CD4-positive, alpha-beta T cell treated with Interleukin-15 for 1 hour (primary cell): ENCODE measurements at regions not wholly inside any gene's neighbourhood (a gene's known extent, or its start where the extent isn't known, plus 50 kb on each side); places are given as distances from the start of the nearest gene placed in this dataset.
"Not testable (repeated sequence)": the region's sequence is repeated elsewhere in the genome, so short reads cannot be mapped to it uniquely, and the experiment has no call there.

Experiments used
- DNase-seq: peaks from one replicate; pipeline ENCODE4 v3.0.0-alpha.2; 2020

DNA sequence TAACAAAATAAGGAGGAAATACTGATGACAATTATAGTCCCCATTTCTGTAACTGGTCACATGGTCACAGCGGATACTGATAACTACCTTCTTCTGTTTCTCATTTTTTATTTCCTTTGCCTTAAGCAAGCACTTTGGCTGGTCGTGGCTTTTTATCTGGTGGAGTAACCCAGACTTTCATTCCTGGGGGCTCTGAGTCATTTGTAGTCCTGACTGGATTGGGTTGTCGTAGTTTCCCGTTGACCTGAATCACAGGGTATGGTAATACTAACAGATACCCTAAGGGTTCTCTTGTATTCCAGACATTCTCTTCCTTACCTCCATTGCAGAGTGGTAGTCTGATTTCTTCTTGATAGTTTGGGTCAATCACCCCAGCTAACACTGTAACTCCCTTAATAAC lies 500.3 kb upstream of the ADGRB3 start:
- DNase-seq = no peak

GRCh38 chr6:68128211-68128610 lies 506.9 kb upstream of the ADGRB3 start:
- DNase-seq = no peak

DNA sequence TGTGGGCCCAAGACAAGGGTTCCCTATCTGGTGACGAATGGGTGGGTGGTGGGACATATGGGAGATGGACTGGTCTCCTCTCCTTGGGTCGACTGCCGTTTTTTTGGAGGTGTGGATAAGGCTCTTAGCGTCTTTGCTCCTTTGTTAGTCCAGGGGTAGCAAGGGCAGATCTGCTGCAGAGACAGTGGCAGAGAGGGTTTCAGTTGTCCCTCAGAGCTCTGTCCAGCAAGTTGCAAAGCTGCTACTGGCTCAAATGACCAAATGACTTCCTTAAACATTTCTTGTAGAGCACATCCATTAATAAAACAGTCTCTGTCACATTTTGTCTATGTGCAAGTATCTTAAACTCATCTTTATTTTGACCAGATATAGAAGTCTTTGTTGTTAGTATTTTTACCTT lies 508.0 kb upstream of the ADGRB3 start:
- DNase-seq = no peak

- no peak for DNase-seq
Observed at GRCh38 chr6:68126089-68126749, 508.9 kb upstream of the ADGRB3 start.

DNA sequence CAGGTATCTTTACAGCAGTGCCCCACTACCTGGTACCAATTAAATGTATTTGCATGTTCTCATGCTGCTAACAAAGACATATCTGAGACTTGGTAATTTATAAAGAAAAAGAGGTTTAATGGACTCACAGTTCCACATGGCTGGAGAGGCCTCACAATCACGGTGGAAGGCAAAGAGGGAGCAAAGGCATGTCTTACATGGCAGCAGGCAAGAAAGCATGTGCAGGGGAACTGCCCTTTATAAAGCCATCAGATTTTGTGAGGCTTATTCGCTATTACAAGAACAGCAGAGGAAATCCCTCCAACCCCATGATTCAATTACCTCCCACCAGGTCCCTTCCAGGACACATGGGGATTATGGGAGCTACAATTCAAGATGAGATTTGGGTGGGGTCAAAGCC lies 512.1 kb upstream of the ADGRB3 start:
- not testable (repeated sequence) for DNase-seq

- no peak for DNase-seq
Observed at GRCh38 chr6:68122032-68122431, 513.0 kb upstream of the ADGRB3 start.

DNA sequence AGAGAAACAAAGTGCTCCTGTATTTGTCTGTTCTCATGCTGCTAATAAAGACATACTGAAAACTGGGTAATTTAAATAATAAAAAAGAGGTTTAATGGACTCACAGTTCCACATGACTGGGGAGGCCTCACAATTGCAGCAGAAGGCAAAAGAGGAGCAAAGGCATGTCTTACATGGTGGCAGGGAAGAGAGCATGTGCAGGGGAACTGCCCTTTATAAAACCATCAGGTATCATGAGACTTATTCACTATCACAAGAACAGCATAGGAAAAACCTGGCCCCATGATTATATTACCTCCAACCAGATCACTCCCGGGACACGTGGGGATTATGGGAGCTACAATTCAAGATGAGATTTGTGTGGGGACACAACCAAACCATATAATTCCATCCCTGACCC lies 514.1 kb upstream of the ADGRB3 start:
- not testable (repeated sequence) for DNase-seq

DNA sequence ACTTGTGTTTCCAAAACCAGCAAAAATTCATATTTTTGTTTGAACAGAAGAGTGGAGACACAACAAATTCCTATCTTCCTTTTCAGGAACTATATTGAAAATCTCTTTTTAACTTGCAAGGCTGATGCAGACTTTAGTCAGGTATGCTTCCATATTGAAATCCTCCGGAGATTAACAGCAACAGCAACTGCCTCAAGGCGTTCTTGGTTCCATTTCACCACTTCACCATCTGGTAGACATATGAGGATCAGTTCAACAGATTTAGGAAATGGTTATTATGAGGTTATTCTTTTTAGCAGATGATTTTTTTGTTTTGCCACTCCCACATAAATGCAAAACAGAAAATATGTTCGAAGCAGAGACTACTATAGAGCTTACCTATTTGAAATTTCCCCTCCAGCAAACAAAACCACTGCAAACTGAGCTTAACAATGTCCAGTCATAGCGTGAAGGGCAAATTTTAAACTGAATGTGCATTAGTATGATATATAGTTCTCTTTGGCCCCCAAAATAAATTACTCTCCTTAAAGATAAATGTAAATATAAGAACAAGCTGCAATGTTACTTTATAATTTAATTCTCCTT lies 520.5 kb upstream of the ADGRB3 start:
- DNase-seq = no peak

- no peak for DNase-seq
Observed at GRCh38 chr6:68108233-68108835, 526.7 kb upstream of the ADGRB3 start.

- no peak for DNase-seq
Observed at GRCh38 chr6:68094070-68094469, 541.0 kb upstream of the ADGRB3 start.

DNA sequence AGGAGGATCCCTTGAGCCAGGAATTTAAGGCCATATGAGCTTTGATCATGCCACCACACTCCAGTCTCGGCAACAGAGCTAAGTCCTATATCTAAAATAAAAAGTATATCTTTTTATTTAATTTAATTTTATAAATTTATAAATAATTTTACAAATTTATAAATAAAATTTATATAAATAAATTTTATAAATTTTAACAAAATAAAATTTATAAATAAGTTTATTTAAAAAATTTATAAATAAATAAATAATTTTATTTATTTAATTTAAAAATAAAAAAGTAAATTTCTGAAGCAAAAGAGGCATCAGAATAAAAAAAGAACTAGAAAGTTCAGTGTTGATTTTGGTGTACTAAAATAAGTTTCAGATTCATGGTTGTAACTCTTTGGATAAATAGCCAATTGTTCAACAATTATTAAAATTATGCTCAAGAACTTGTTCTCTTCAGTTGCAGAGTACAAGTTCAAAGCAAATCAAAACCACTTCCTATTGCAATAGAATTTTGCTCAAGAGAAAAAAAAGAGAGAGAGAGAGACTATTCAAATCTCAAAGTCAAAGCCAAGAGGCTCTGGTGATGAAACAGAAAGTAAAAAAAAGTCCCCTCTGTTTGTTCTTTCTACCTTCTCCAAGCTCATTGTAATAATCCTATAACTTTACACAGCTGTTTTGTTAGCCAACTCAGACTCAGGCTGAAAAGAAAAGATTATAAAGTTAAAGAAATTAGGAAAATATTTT lies 547.5 kb upstream of the ADGRB3 start:
- no peak for DNase-seq

DNA sequence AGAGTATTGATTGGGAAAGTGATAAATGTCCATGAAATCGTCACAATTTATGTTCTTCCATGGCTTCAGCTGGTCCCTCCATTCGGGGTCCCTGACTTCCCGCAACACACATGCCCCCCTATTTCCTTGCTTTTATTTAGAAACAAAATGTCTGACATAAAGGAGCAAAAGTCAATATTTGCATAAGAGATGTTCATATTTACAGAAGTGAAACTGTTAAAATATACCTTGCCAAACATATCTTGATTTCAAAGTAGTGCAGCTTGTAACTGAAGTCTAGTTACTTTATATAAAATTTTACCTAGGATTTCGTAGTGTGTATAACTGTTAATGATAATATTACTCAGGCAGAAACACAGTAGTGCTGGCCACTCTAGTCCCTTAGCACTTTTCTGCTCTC lies 548.9 kb upstream of the ADGRB3 start:
- no peak for DNase-seq

DNA sequence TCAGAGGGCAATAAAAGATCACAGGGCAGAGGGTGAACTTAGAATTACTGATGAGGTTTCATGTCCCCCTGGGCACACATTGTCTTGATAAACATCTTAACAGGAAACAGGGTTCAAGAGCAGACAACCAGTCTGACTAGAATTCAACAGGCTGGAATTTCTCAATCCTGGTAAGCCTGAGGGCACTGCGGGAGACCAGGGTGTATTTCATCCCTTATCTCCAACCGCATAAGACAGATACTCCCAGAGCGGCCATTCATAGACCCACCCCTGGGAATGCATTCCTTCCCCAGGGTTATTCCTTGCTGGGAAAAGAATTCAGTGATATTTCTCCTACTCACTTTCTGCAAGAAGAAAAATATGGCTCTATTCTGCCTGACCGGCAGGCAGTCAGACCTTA lies 549.5 kb upstream of the ADGRB3 start:
- not testable (repeated sequence) for DNase-seq

GRCh38 chr6:68082086-68082485 lies 553.0 kb upstream of the ADGRB3 start:
- DNase-seq = no peak

DNA sequence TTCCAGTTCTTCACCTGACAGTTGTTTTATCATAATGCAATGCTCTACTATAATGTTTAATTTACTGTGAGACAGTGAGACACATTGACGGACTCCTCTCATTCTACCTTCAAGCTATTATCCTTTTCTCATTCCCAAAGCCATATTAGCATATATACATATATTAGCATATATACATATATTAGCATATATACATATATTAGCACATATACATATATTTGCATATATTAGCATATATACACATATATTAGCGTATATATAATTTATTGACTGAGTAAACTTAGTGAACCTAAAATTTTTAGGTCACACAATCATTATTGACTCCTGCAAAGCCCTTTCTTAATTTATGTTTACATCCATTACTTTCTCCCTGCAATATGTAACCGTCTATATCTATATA lies 555.0 kb upstream of the ADGRB3 start:
- no peak for DNase-seq

DNA sequence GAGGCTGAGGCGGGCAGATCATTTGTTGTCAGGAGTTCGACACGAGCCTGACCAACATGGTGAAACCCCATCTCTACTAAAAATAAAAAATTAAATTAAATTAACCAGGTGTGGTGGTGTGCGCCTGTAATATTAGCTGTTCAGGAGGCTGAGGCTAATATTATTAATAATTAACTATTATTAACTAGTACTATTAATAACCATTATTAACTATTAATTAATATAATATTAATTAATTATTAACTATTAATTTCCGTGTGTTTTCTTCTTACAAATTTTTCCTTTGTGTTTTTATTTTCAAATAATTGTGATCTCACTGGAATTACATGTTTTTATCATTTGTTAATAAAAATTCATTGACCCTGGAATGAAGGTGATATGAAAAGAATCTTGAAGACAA lies 557.4 kb upstream of the ADGRB3 start:
- no peak for DNase-seq

DNA sequence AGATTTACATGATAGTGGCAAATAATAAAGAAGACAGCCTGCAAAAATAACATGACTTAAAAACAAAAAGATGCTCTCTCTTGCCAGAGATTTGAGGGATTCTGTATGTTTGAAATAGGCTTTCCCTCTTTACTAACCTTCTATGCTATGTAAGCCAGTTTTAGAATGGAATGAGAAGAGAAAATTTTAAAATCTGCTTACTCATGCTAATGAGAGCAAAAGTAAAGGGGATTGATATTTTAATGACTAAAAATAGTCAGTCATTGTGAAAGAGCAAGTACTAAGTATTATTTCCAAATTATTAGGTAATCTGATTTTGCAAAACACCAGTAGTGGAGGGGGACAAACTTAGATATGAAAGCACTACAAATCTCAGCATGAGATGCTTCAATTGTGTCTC lies 563.3 kb upstream of the ADGRB3 start:
- DNase-seq = no peak

DNA sequence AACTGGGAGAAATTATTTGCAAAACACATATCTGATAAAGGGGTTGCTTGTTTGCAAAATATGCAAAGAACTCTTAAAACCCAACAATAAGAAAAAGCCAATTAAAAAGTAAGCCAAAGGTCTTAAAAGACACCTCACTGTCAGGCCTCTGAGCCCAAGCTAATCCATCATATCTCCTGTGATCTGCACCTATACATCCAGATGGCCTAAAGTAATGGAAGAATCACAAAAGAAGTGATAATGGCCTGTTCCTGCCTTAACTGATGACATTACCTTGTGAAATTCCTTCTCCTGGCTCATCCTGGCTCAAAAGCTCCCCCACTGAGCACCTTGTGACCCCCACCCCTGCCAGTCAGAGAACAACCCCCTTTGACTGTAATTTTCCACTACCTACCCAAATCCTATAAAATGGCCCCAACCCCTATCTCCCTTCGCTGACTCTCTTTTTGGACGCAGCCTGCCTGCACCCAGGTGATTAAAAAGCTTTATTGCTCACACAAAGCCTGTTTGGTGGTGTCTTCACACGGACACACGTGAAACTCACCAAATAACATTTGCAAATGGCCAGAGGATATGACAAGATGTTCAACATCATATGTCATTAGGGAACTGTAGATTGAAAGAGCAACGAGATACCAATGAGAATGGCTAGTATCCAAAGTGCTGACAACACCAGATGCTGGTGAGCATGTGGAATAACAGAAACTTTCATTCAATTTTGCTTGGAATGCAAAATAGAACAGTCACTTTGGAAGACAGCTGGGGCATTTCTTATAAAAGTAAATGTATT lies 565.0 kb upstream of the ADGRB3 start:
- DNase-seq = no peak

DNA sequence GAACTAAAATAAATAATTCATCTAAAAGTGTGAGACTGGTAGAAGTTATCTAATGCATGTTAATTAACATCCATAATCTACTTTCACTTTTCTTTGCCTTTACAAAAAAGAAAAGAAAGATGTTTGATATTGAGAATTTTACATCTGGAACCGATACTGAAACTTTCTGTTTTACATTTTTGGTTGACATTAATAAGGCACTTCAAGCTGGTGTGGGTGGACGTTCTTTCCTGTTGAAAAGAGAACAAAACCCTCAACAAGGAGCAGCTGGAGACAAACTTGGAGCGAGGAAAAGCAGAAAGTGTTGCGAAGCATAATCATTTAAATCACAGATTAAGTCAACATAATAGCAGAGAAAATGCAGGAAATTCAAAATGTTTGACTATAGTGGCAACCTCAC lies 575.2 kb upstream of the ADGRB3 start:
- no peak for DNase-seq

- no peak for DNase-seq
Observed at GRCh38 chr6:68059261-68059660, 575.8 kb upstream of the ADGRB3 start.

DNA sequence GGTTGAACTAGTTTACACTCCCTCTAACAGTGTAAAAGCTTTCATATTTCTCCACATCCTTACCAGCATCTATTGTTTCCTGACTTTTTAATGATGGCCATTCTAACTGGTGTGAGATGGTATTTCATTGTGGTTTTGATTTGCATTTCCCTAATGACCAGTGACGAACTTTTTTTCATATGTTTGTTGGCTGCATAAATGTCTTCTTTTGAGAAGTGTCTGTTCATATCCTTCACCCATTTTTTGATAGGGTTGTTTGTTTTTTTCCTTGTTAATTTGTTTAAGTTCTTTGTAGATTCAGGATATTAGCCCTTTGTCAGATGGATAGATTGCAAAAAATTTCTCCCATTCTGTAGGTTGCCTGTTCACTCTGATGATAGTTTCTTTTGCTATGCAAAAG lies 578.5 kb upstream of the ADGRB3 start:
- not testable (repeated sequence) for DNase-seq

GRCh38 chr6:68054756-68055155 lies 580.3 kb upstream of the ADGRB3 start:
- no peak for DNase-seq

- DNase-seq = no peak
Observed at GRCh38 chr6:68053805-68054373, 581.2 kb upstream of the ADGRB3 start.
